ENCODE measurements at regions not wholly inside any gene's neighbourhood (a gene's known extent, or its start where the extent isn't known, plus 50 kb on each side); places are given as distances from the start of the nearest gene placed in this dataset.
"Not testable (repeated sequence)": the region's sequence is repeated elsewhere in the genome, so short reads cannot be mapped to it uniquely, and the experiment has no call there.

DNA sequence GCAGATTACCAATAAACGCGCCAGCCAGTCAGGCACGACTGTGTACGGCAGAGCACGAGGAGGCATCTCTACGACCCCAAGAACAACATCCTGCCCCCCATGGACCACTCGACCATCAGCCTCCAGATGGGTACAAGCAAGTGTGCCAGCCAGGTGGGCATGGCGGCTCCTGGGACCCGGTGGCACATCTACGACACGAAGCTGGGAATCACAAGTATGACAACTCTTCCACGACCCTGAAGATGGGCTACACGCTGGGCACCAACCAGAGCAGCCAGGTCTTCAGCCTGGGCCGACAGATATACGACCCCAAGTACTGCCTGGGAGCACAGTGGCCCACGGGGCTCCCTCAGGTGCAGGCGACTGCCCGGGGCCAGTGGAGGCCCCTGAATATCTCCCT lies 217.6 kb downstream of the POTED start:
- H3K27me3 ChIP-seq (ENCODE audit: control insufficient read depth, extremely low read depth, insufficient read depth, low read length): no peaks in the 10 kb centered on the region
- H3K9ac ChIP-seq (ENCODE audit: control insufficient read depth, extremely low read depth, insufficient read depth, low read length): no peak overlapping the region
- H3K27ac ChIP-seq (ENCODE audit: control insufficient read depth, insufficient read depth, low read length): no peak overlapping the region
- H3K9me1 ChIP-seq (ENCODE audit: control insufficient read depth, extremely low read depth, insufficient read depth, low read length): no peaks in the 10 kb centered on the region
- H3K4me3 ChIP-seq (ENCODE audit: control insufficient read depth in 2 of 3, extremely low read depth in 1 of 3, insufficient read depth in 2 of 3, low read depth in 1 of 3, low read length in 3 of 3): no peak overlapping the region
- dilution Hi-C loops (cut with MboI; ENCODE audit: extremely low pct_ligation_motif_present, low sequenced_read_pairs): no loop called here
- no peaks in the 10 kb centered on the region for H3K36me3 ChIP-seq (ENCODE audit: control insufficient read depth in 2 of 2, extremely low read depth in 1 of 2, insufficient read depth in 2 of 2, low read length in 2 of 2)
- no peak overlapping the region for H2AFZ ChIP-seq (ENCODE audit: control insufficient read depth, low read length)
- no peaks in the 10 kb centered on the region for H3K79me2 ChIP-seq (ENCODE audit: control insufficient read depth, insufficient read depth, low read length)
- no peak overlapping the region for H3K4me2 ChIP-seq (ENCODE audit: control insufficient read depth, extremely low read depth, insufficient read depth, low read depth, low read length)
- H3K9me3 ChIP-seq (ENCODE audit: control insufficient read depth, low read depth, low read length): no peaks in the 10 kb centered on the region
- no peaks in the 10 kb centered on the region for H4K20me1 ChIP-seq (ENCODE audit: control insufficient read depth, extremely low read depth, insufficient read depth, low read length)
- TF ChIP-seq EZH2 (IDR thresholded peaks at IDR 0.05; ENCODE audit: low read length): no peak
- TF ChIP-seq, protein P1, sequence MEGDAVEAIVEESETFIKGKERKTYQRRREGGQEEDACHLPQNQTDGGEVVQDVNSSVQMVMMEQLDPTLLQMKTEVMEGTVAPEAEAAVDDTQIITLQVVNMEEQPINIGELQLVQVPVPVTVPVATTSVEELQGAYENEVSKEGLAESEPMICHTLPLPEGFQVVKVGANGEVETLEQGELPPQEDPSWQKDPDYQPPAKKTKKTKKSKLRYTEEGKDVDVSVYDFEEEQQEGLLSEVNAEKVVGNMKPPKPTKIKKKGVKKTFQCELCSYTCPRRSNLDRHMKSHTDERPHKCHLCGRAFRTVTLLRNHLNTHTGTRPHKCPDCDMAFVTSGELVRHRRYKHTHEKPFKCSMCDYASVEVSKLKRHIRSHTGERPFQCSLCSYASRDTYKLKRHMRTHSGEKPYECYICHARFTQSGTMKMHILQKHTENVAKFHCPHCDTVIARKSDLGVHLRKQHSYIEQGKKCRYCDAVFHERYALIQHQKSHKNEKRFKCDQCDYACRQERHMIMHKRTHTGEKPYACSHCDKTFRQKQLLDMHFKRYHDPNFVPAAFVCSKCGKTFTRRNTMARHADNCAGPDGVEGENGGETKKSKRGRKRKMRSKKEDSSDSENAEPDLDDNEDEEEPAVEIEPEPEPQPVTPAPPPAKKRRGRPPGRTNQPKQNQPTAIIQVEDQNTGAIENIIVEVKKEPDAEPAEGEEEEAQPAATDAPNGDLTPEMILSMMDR (optimal IDR thresholded peaks at IDR 0.05 in 1 of 3, IDR thresholded peaks at IDR 0.05 in 1 of 3, conservative IDR thresholded peaks at IDR 0.05 in 1 of 3; ENCODE audit: extremely low read depth in 1 of 3, insufficient read depth in 2 of 3, low read length in 3 of 3): no peak
- no peaks in the 10 kb centered on the region for H3K4me1 ChIP-seq (ENCODE audit: control insufficient read depth, extremely low read depth, insufficient read depth, low read length)
- FAIRE-seq (no peak), DNase-seq (ENCODE audit: low read depth, low spot score) (no peak)

DNA sequence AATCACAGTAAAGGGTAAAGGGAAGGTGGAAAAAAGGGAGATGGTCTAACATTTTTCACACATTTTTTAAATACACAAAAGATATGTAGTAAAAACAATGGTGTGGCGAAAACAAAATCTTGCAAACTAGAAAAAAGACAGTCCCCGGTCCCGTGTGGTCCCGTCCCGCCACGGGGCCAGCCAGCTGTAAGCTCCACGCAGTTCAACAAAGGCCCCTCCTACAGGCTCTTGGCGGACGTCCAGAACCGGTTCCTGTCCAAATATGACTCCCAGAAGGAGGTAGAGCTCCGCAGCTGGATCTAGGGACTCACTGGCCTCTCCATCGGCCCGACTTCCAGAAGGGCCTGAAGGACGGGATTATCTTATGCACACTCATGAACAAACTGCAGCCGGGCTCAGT lies 216.9 kb downstream of the POTED start:
- H4K20me1 ChIP-seq (ENCODE audit: control insufficient read depth, extremely low read depth, insufficient read depth, low read length); H3K9me1 ChIP-seq (ENCODE audit: control insufficient read depth, extremely low read depth, insufficient read depth, low read length); H3K9me3 ChIP-seq (ENCODE audit: control insufficient read depth, low read depth, low read length); H3K4me2 ChIP-seq (ENCODE audit: control insufficient read depth, extremely low read depth, insufficient read depth, low read depth, low read length); H2AFZ ChIP-seq (ENCODE audit: control insufficient read depth, low read length); H3K36me3 ChIP-seq (ENCODE audit: control insufficient read depth in 2 of 2, extremely low read depth in 1 of 2, insufficient read depth in 2 of 2, low read length in 2 of 2); FAIRE-seq; DNase-seq (ENCODE audit: low read depth, low spot score); H3K9ac ChIP-seq (ENCODE audit: control insufficient read depth, extremely low read depth, insufficient read depth, low read length); H3K27me3 ChIP-seq (ENCODE audit: control insufficient read depth, extremely low read depth, insufficient read depth, low read length); H3K4me3 ChIP-seq (ENCODE audit: control insufficient read depth in 2 of 3, extremely low read depth in 1 of 3, insufficient read depth in 2 of 3, low read depth in 1 of 3, low read length in 3 of 3); H3K4me1 ChIP-seq (ENCODE audit: control insufficient read depth, extremely low read depth, insufficient read depth, low read length); dilution Hi-C loops (cut with MboI; ENCODE audit: extremely low pct_ligation_motif_present, low sequenced_read_pairs); H3K27ac ChIP-seq (ENCODE audit: control insufficient read depth, insufficient read depth, low read length); H3K79me2 ChIP-seq (ENCODE audit: control insufficient read depth, insufficient read depth, low read length): not testable (repeated sequence)

DNA sequence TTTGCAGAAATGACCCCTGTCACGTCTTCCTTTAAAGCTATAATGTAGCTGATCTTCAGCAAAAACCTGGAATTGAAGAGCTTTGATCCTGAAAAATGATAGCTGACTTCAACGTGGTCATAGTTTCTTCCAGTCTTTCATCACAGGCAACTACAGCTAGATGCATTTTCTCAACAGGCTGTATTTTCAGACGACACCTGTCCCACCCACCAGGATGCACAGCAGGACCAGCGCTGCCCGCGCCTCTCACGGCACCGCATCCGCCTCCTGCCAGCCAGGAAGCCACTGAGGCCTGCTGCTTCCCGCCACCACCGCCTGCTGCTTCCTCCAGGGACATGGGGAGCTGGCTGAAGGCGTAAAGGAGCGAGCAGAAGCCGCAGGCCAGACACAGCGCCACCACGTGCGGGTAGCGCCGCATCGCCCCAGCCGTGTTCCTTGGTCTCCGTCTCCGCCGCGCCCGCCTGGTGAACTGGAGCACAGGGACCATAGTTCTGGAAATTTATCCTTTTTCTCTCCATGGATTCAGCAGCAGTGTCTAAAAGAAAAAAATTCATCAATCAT lies 215.7 kb downstream of the POTED start:
- H3K27me3 ChIP-seq (ENCODE audit: control insufficient read depth, extremely low read depth, insufficient read depth, low read length); dilution Hi-C loops (cut with MboI; ENCODE audit: extremely low pct_ligation_motif_present, low sequenced_read_pairs); H3K79me2 ChIP-seq (ENCODE audit: control insufficient read depth, insufficient read depth, low read length); H3K4me1 ChIP-seq (ENCODE audit: control insufficient read depth, extremely low read depth, insufficient read depth, low read length); H3K9me3 ChIP-seq (ENCODE audit: control insufficient read depth, low read depth, low read length); H3K4me3 ChIP-seq (ENCODE audit: control insufficient read depth in 2 of 3, extremely low read depth in 1 of 3, insufficient read depth in 2 of 3, low read depth in 1 of 3, low read length in 3 of 3); H3K36me3 ChIP-seq (ENCODE audit: control insufficient read depth in 2 of 2, extremely low read depth in 1 of 2, insufficient read depth in 2 of 2, low read length in 2 of 2); H2AFZ ChIP-seq (ENCODE audit: control insufficient read depth, low read length); H3K4me2 ChIP-seq (ENCODE audit: control insufficient read depth, extremely low read depth, insufficient read depth, low read depth, low read length); H3K9ac ChIP-seq (ENCODE audit: control insufficient read depth, extremely low read depth, insufficient read depth, low read length); H4K20me1 ChIP-seq (ENCODE audit: control insufficient read depth, extremely low read depth, insufficient read depth, low read length); H3K27ac ChIP-seq (ENCODE audit: control insufficient read depth, insufficient read depth, low read length); H3K9me1 ChIP-seq (ENCODE audit: control insufficient read depth, extremely low read depth, insufficient read depth, low read length); FAIRE-seq; DNase-seq (ENCODE audit: low read depth, low spot score): not testable (repeated sequence)

DNA sequence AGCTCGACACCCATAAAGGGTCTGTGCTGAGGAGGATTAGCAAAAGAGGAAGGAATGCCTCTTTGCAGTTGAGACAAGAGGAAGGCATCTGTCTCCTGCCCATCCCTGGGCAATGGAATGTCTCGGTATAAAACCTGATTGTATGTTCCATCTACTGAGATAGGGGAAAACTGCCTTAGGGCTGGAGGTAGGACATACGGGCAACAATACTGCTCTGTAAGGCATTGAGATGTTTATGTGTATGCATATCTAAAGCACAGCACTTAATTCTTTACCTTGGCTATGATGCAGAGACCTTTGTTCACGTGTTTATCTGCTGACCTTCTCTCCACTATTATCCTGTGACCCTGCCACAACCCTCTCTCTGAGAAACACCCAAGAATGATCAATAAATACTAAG lies 210.7 kb downstream of the POTED start:
- H3K4me2 ChIP-seq (ENCODE audit: control insufficient read depth, extremely low read depth, insufficient read depth, low read depth, low read length); H4K20me1 ChIP-seq (ENCODE audit: control insufficient read depth, extremely low read depth, insufficient read depth, low read length); dilution Hi-C loops (cut with MboI; ENCODE audit: extremely low pct_ligation_motif_present, low sequenced_read_pairs); H3K36me3 ChIP-seq (ENCODE audit: control insufficient read depth in 2 of 2, extremely low read depth in 1 of 2, insufficient read depth in 2 of 2, low read length in 2 of 2); H3K79me2 ChIP-seq (ENCODE audit: control insufficient read depth, insufficient read depth, low read length); H3K27ac ChIP-seq (ENCODE audit: control insufficient read depth, insufficient read depth, low read length); H3K9ac ChIP-seq (ENCODE audit: control insufficient read depth, extremely low read depth, insufficient read depth, low read length); DNase-seq (ENCODE audit: low read depth, low spot score); H3K4me1 ChIP-seq (ENCODE audit: control insufficient read depth, extremely low read depth, insufficient read depth, low read length); H3K27me3 ChIP-seq (ENCODE audit: control insufficient read depth, extremely low read depth, insufficient read depth, low read length); FAIRE-seq; H3K9me3 ChIP-seq (ENCODE audit: control insufficient read depth, low read depth, low read length); H3K4me3 ChIP-seq (ENCODE audit: control insufficient read depth in 2 of 3, extremely low read depth in 1 of 3, insufficient read depth in 2 of 3, low read depth in 1 of 3, low read length in 3 of 3); H2AFZ ChIP-seq (ENCODE audit: control insufficient read depth, low read length); H3K9me1 ChIP-seq (ENCODE audit: control insufficient read depth, extremely low read depth, insufficient read depth, low read length): not testable (repeated sequence)

All from keratinocyte (primary cell).